Panc1 (cell line): ENCODE measurements at regions not wholly inside any gene's neighbourhood (a gene's known extent, or its start where the extent isn't known, plus 50 kb on each side); places are given as distances from the start of the nearest gene placed in this dataset.

Experiments
- ATAC-seq: fragments of 200-7000 bp; cut with Tn5 transposase; 2 replicates; pipeline ENCODE4 v1.9.1; 2020; ENCODE audit warnings: mild to moderate bottlenecking, moderate library complexity
- BruUV-seq: library from RNA; stranded (reverse); fragments of 400-500 nt; replicated peaks from 2 replicates; lab custom pipeline; 2021; lab: Mats Ljungman, UMichigan
- CTCF ChIA-PET: fragments of 300-600 bp; sonication (Branson Sonifier 250); formaldehyde crosslinking; loops from one replicate; lab custom pipeline; 2022; ENCODE audit warnings: antibody characterized with exemption; lab: Charles Lee
- POLR2A ChIA-PET: fragments of 300-600 bp; sonication (Branson Sonifier 250); formaldehyde crosslinking; loops from one replicate; lab custom pipeline; 2022; ENCODE audit warnings: antibody characterized with exemption; lab: Charles Lee
- DNase-seq: peaks from one replicate; pipeline ENCODE4 v3.0.0-alpha.2; 2010; ENCODE audit warnings: low read depth, low spot score
- H3K27ac ChIP-seq: 2 replicates; pipeline ENCODE4 v1.5.1; 2011; ENCODE audit warnings: mild to moderate bottlenecking, low read length, inconsistent platforms
- H3K27me3 ChIP-seq: fragments of 200-500 bp; sonication (Bioruptor generic); 2 replicates; pipeline ENCODE4 v1.6.0; 2014; ENCODE audit warnings: low read length, inconsistent platforms; ENCODE audit not compliant: control insufficient read depth, insufficient read depth
- H3K36me3 ChIP-seq: fragments of 200-500 bp; sonication (Bioruptor generic); 2 replicates; pipeline ENCODE4 v1.5.1; 2014; ENCODE audit warnings: inconsistent platforms, mild to moderate bottlenecking, low read length, moderate library complexity; ENCODE audit not compliant: control insufficient read depth, insufficient read depth
- H3K4me1 ChIP-seq: 2 replicates; pipeline ENCODE4 v1.5.1; 2011; ENCODE audit warnings: inconsistent platforms, mild to moderate bottlenecking, low read length, moderate library complexity; ENCODE audit not compliant: control insufficient read depth, insufficient read depth
- H3K4me3 ChIP-seq, 2 experiments: 2 replicates each; pipeline ENCODE4 v1.5.1; 2011 to 2012; ENCODE audit warnings: low read depth in 2 of 2, low read length in 2 of 2, mild to moderate bottlenecking in 2 of 2, inconsistent platforms in 1 of 2, moderate library complexity in 1 of 2
- H3K9me3 ChIP-seq: fragments of 200-500 bp; sonication (Bioruptor generic); 2 replicates; pipeline ENCODE4 v1.5.1; 2014; ENCODE audit warnings: low read depth, mild to moderate bottlenecking, inconsistent platforms, low read length, moderate library complexity; ENCODE audit not compliant: control insufficient read depth, insufficient read depth
- POLR2AphosphoS5 ChIP-seq: IDR thresholded peaks from 2 replicates; pipeline ENCODE4 v1.6.1; 2012; ENCODE audit warnings: mild to moderate bottlenecking, low read depth, low read length, moderate library complexity
- SIN3A ChIP-seq: IDR thresholded peaks from 2 replicates; pipeline ENCODE4 v1.6.1; 2012; ENCODE audit warnings: low read depth, mild to moderate bottlenecking, low read length, moderate library complexity, borderline replicate concordance; ENCODE audit not compliant: insufficient read depth
- TCF7L2 ChIP-seq: IDR thresholded peaks from 2 replicates; pipeline ENCODE4 v1.6.1; 2011; ENCODE audit warnings: mild to moderate bottlenecking, low read depth, low read length, inconsistent platforms
- in situ Hi-C: cut with HindIII; loops from 2 replicates; pipeline ENCODE4 v1.10.0; 2016; ENCODE audit warnings: low sequenced_read_pairs, low pct_unique_long_range_greater_than_20kb
- intact Hi-C: fragments of 100-400 bp; cut with micrococcal nuclease; formaldehyde crosslinking; loops from one replicate; pipeline ENCODE4 v1.10.0; 2022; ENCODE audit not compliant: unreplicated experiment
- TF ChIP-seq, protein P1 (sequence below): fragments of 450-650 bp; IDR thresholded peaks from 2 replicates; pipeline ENCODE4 v1.5.1; 2017; ENCODE audit warnings: mild to moderate bottlenecking
- TF ChIP-seq, protein P2 (sequence below), 2 experiments: IDR thresholded peaks; 2 replicates each; pipeline ENCODE4 v1.6.1; 2011 to 2012; ENCODE audit warnings: low read depth in 2 of 2, control low read depth in 1 of 2, low read length in 1 of 2, mild to moderate bottlenecking in 1 of 2, moderate library complexity in 1 of 2; ENCODE audit not compliant: insufficient read depth in 1 of 2

DNA sequence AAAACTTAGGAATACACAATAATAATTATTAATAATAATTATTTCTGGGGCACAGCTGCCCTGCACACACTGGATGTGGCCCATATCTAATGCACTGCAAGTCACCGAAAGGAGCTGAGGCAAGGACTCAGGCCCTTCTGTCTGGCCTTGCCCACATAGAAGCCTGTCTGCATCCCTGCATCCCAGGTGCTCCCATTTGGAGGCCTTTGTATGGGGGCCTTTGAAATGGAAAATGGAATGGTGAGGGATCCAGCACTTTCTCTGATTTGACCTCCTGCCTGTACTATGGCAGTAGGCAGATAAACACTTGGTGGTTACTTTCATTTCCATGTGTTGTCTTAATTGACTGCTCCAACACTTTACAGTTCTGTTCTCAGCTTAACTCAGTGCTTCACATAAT is 75.7 kb upstream of the PTCHD4 start:
- no TSS peak for BruUV-seq
- ATAC-seq (no peak), DNase-seq (no peak)
- Histone ChIP-seq H3K9me3 (no peaks in the 10 kb centered on the region), H3K4me3 (no peak overlapping the region), H3K4me1 (no peaks in the 10 kb centered on the region), H3K36me3 (no peaks in the 10 kb centered on the region; the same call in 1 of the 2 replicates), H3K27ac (no peak overlapping the region), H3K27me3 (no peaks in the 10 kb centered on the region)
- intact Hi-C loops (no loop called here), in situ Hi-C loops (no loop called here)
- CTCF ChIA-PET = no interaction called here
- TF ChIP-seq, protein P1, sequence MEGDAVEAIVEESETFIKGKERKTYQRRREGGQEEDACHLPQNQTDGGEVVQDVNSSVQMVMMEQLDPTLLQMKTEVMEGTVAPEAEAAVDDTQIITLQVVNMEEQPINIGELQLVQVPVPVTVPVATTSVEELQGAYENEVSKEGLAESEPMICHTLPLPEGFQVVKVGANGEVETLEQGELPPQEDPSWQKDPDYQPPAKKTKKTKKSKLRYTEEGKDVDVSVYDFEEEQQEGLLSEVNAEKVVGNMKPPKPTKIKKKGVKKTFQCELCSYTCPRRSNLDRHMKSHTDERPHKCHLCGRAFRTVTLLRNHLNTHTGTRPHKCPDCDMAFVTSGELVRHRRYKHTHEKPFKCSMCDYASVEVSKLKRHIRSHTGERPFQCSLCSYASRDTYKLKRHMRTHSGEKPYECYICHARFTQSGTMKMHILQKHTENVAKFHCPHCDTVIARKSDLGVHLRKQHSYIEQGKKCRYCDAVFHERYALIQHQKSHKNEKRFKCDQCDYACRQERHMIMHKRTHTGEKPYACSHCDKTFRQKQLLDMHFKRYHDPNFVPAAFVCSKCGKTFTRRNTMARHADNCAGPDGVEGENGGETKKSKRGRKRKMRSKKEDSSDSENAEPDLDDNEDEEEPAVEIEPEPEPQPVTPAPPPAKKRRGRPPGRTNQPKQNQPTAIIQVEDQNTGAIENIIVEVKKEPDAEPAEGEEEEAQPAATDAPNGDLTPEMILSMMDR = no peak
- no peak for TF ChIP-seq TCF7L2
- POLR2A ChIA-PET = no interaction called here

DNA sequence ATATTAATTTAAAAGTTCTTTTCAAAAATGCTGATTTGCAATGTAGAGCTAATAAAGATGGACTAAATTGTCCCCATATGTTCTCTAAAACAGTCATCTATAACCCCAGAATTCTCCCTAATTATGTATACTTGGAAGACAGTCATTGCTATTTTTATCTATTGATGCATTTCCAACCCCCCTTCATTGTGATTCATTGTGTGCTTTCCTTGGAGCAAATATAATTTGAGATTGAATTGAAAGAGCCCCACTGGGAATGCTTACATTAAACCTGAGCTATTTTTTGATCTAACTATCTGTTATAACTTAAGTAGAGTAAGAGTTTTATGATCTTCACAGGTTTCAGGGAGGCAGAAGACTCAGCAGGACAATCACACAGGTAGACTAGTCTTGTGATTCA is 73.7 kb upstream of the PTCHD4 start:
- Histone ChIP-seq H3K4me1 (no peaks in the 10 kb centered on the region), H3K27me3 (no peaks in the 10 kb centered on the region), H3K27ac (no peak overlapping the region), H3K4me3 (no peak overlapping the region), H3K9me3 (no peaks in the 10 kb centered on the region), H3K36me3 (no peaks in the 10 kb centered on the region)
- ChIA-PET CTCF (no interaction called here), POLR2A (no interaction called here)
- BruUV-seq = no TSS peak
- DNase-seq (no peak), ATAC-seq (no peak)
- TF ChIP-seq SIN3A = no peak
- TF ChIP-seq, protein P1 = no peak
- TF ChIP-seq POLR2AphosphoS5 = no peak
- TF ChIP-seq, protein P2, sequence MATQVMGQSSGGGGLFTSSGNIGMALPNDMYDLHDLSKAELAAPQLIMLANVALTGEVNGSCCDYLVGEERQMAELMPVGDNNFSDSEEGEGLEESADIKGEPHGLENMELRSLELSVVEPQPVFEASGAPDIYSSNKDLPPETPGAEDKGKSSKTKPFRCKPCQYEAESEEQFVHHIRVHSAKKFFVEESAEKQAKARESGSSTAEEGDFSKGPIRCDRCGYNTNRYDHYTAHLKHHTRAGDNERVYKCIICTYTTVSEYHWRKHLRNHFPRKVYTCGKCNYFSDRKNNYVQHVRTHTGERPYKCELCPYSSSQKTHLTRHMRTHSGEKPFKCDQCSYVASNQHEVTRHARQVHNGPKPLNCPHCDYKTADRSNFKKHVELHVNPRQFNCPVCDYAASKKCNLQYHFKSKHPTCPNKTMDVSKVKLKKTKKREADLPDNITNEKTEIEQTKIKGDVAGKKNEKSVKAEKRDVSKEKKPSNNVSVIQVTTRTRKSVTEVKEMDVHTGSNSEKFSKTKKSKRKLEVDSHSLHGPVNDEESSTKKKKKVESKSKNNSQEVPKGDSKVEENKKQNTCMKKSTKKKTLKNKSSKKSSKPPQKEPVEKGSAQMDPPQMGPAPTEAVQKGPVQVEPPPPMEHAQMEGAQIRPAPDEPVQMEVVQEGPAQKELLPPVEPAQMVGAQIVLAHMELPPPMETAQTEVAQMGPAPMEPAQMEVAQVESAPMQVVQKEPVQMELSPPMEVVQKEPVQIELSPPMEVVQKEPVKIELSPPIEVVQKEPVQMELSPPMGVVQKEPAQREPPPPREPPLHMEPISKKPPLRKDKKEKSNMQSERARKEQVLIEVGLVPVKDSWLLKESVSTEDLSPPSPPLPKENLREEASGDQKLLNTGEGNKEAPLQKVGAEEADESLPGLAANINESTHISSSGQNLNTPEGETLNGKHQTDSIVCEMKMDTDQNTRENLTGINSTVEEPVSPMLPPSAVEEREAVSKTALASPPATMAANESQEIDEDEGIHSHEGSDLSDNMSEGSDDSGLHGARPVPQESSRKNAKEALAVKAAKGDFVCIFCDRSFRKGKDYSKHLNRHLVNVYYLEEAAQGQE (IDR thresholded peaks at IDR 0.05; ENCODE audit: insufficient read depth in 1 of 2, low read depth in 2 of 2, low read length in 1 of 2) = no peak
- no peak for TF ChIP-seq TCF7L2
- in situ Hi-C loops = no loop called here
- intact Hi-C loops = no loop called here
